WI38 (cell line): ENCODE measurements at regions not wholly inside any gene's neighbourhood (a gene's known extent, or its start where the extent isn't known, plus 50 kb on each side); places are given as distances from the start of the nearest gene placed in this dataset.

ENCODE experiments used
- H3K4me3 ChIP-seq: 2 replicates; pipeline ENCODE4 v1.5.1; 2011; ENCODE audit warnings: low read depth, mild to moderate bottlenecking, control low read depth, low read length
- CTCF ChIP-seq: IDR thresholded peaks from 2 replicates; pipeline ENCODE4 v1.5.1; 2012; ENCODE audit warnings: low read depth, mild to moderate bottlenecking, control low read depth, low read length

- no peak overlapping the region for H3K4me3 ChIP-seq
- no peak for TF ChIP-seq CTCF
These were observed 292.5 kb downstream of the BRD1 start for GRCh38 chr22:49535126-49535525.

- TF ChIP-seq CTCF = no peak
- H3K4me3 ChIP-seq = no peak overlapping the region
These were observed 293.3 kb downstream of the BRD1 start for GRCh38 chr22:49534386-49534785.

- no peak overlapping the region for H3K4me3 ChIP-seq
- no peak for TF ChIP-seq CTCF
These were observed 293.8 kb downstream of the BRD1 start for GRCh38 chr22:49533886-49534285.

GRCh38 chr22:49532869-49533802, 294.5 kb downstream of the BRD1 start:
- TF ChIP-seq CTCF = no peak

GRCh38 chr22:49531368-49531791, 296.3 kb downstream of the BRD1 start:
- TF ChIP-seq CTCF = no peak
- H3K4me3 ChIP-seq = no peak overlapping the region

More at GRCh38 chr22:49532869-49533802, 294.5 kb downstream of the BRD1 start:
- no peak overlapping the region for H3K4me3 ChIP-seq

GRCh38 chr22:49530671-49531367, 296.9 kb downstream of the BRD1 start:
- H3K4me3 ChIP-seq = no peak overlapping the region
- no peak for TF ChIP-seq CTCF

GRCh38 chr22:49528420-49528720, 299.3 kb downstream of the BRD1 start:
- H3K4me3 ChIP-seq = no peak overlapping the region
- TF ChIP-seq CTCF = no peak
